Sigmoid colon (tissue), 6 donors: ENCODE measurements at regions not wholly inside any gene's neighbourhood (a gene's known extent, or its start where the extent isn't known, plus 50 kb on each side); places are given as distances from the start of the nearest gene placed in this dataset.

Source experiments
- DNase-seq: peaks from one replicate; pipeline ENCODE4 v3.0.0-alpha.2; 2019
- H3K27ac ChIP-seq, 4 donors: fragments of 200-600 bp; sonication (generic); one replicate each; pipeline ENCODE4 v1.5.1; 2016 to 2019; ENCODE audit warnings: mild to moderate bottlenecking in 1 of 4
- H3K27me3 ChIP-seq, 3 donors: fragments of 200-600 bp; sonication (generic); one replicate each; pipeline ENCODE4 v1.5.1; 2019; ENCODE audit warnings: mild to moderate bottlenecking in 1 of 3
- H3K36me3 ChIP-seq, 4 donors: fragments of 200-600 bp; sonication (generic); one replicate each; pipeline ENCODE4 v1.5.1; 2016 to 2019
- H3K4me1 ChIP-seq, 4 donors: fragments of 200-600 bp; sonication (generic); one replicate each; pipeline ENCODE4 v1.5.1; 2017 to 2019
- H3K4me3 ChIP-seq, 4 donors: fragments of 200-600 bp; sonication (generic); one replicate each; pipeline ENCODE4 v1.5.1; 2017 to 2019; ENCODE audit warnings: mild to moderate bottlenecking in 2 of 4, moderate library complexity in 1 of 4
- H3K9me3 ChIP-seq, 4 donors: fragments of 200-600 bp in 3 of 4; sonication (generic) in 3 of 4; one replicate each; pipeline versions ENCODE4 v1.5.1 to v1.6.1; 2013 to 2019
- EP300 ChIP-seq, 4 donors: sonication (generic); formaldehyde crosslinking; IDR thresholded peaks; one replicate each; pipeline ENCODE4 v1.6.1; 2017; ENCODE audit warnings: antibody characterized with exemption in 4 of 4
- POLR2A ChIP-seq, 2 donors: fragments of 450-650 bp; IDR thresholded peaks; one replicate each; pipeline ENCODE4 v1.6.1; 2016; ENCODE audit warnings: antibody characterized with exemption in 2 of 2, mild to moderate bottlenecking in 2 of 2, moderate library complexity in 2 of 2
- POLR2AphosphoS5 ChIP-seq, 4 donors: sonication (generic); formaldehyde crosslinking; IDR thresholded peaks; one replicate each; pipeline ENCODE4 v1.6.1; 2017; ENCODE audit warnings: antibody characterized with exemption in 4 of 4
- WGBS, 2 donors: extraction: QIAGEN DNeasy Blood & Tissue Kit; methylation state at CpG; one replicate each; pipeline ENCODE4 v1.1.7; 2013; 5-methylcytosine and 5-hydroxymethylcytosine counted together
- intact Hi-C: fragments of 100-400 bp; cut with DNase I; formaldehyde crosslinking; loops from one replicate; pipeline ENCODE4 v1.15.1; 2023
- TF ChIP-seq, protein P1 (sequence below), 4 experiments: fragments of 450-650 bp in 3 of 4; fragments of 200-600 bp in 1 of 4; IDR thresholded peaks; one replicate each; pipeline ENCODE4 v1.5.1; 2016 to 2019; ENCODE audit warnings: antibody characterized with exemption in 4 of 4, mild to moderate bottlenecking in 3 of 4, moderate library complexity in 2 of 4
- donor health status: healthy with polysubstance abuse.
- donor health status: healthy.

- WGBS, 2 donors: 71 to 80% methylated on average over 11 of the region's 11 CpGs
- intact Hi-C loops: no loop called here
- no peak overlapping the region for H3K27ac ChIP-seq
Observed at GRCh38 chr21:17738176-17738953, 80.8 kb downstream of the C21orf91 start.

GRCh38 chr21:17736072-17736471 lies 83.1 kb downstream of the C21orf91 start:
- Histone ChIP-seq H3K9me3 (no peaks in the 10 kb centered on the region), H3K27me3 (no peaks in the 10 kb centered on the region), H3K27ac (no peak overlapping the region), H3K36me3 (no peaks in the 10 kb centered on the region), H3K4me3 (no peak overlapping the region), H3K4me1 (no peaks in the 10 kb centered on the region)
- no peak for DNase-seq
- TF ChIP-seq, protein P1, sequence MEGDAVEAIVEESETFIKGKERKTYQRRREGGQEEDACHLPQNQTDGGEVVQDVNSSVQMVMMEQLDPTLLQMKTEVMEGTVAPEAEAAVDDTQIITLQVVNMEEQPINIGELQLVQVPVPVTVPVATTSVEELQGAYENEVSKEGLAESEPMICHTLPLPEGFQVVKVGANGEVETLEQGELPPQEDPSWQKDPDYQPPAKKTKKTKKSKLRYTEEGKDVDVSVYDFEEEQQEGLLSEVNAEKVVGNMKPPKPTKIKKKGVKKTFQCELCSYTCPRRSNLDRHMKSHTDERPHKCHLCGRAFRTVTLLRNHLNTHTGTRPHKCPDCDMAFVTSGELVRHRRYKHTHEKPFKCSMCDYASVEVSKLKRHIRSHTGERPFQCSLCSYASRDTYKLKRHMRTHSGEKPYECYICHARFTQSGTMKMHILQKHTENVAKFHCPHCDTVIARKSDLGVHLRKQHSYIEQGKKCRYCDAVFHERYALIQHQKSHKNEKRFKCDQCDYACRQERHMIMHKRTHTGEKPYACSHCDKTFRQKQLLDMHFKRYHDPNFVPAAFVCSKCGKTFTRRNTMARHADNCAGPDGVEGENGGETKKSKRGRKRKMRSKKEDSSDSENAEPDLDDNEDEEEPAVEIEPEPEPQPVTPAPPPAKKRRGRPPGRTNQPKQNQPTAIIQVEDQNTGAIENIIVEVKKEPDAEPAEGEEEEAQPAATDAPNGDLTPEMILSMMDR (IDR thresholded peaks at IDR 0.05): no peak
- no peak for TF ChIP-seq EP300 (IDR thresholded peaks at IDR 0.05)
- no peak for TF ChIP-seq POLR2AphosphoS5 (IDR thresholded peaks at IDR 0.05)
- no peak for TF ChIP-seq POLR2A (IDR thresholded peaks at IDR 0.05)
- intact Hi-C loops: no loop called here
- WGBS, 2 donors: 79 to 84% methylated on average over 5 of the region's 5 CpGs

More at GRCh38 chr21:17738176-17738953, 80.8 kb downstream of the C21orf91 start:
- TF ChIP-seq POLR2A (IDR thresholded peaks at IDR 0.05): no peak
- no peak for TF ChIP-seq EP300 (IDR thresholded peaks at IDR 0.05)
- no peak for TF ChIP-seq POLR2AphosphoS5 (IDR thresholded peaks at IDR 0.05)
- TF ChIP-seq, protein P1 (IDR thresholded peaks at IDR 0.05): no peak
- no peak for DNase-seq
- Histone ChIP-seq H3K4me1 (no peaks in the 10 kb centered on the region), H3K27me3 (no peaks in the 10 kb centered on the region), H3K9me3 (no peaks in the 10 kb centered on the region), H3K36me3 (no peaks in the 10 kb centered on the region), H3K4me3 (no peak overlapping the region)

DNA sequence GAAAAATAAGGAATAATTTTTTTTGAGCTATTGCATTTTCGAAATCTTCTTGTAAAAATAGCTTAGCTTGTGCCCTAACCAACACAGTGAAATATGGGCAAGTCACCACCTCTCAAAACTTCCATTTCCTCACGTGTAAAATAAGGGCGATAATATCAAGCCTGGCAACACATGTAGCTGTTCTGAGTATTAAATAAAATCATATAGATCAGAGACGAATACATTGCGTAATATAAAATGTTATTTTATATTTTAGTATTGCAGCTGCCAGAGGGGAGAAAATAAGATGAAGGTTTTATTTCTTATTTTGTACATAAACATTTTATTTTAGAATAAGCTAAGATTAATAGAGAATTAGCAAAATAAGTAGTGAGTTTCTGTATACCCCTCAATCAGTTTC lies 85.9 kb downstream of the C21orf91 start:
- TF ChIP-seq POLR2A (IDR thresholded peaks at IDR 0.05) (no peak), POLR2AphosphoS5 (IDR thresholded peaks at IDR 0.05) (no peak), EP300 (IDR thresholded peaks at IDR 0.05) (no peak)
- 90 to 91% methylated on average over 5 of the region's 5 CpGs for WGBS, 2 donors
- no peak for DNase-seq
- intact Hi-C loops: no loop called here
- Histone ChIP-seq H3K9me3 (no peaks in the 10 kb centered on the region), H3K4me1 (no peaks in the 10 kb centered on the region), H3K4me3 (no peak overlapping the region), H3K27ac (no peak overlapping the region), H3K36me3 (no peaks in the 10 kb centered on the region), H3K27me3 (no peaks in the 10 kb centered on the region)

DNA sequence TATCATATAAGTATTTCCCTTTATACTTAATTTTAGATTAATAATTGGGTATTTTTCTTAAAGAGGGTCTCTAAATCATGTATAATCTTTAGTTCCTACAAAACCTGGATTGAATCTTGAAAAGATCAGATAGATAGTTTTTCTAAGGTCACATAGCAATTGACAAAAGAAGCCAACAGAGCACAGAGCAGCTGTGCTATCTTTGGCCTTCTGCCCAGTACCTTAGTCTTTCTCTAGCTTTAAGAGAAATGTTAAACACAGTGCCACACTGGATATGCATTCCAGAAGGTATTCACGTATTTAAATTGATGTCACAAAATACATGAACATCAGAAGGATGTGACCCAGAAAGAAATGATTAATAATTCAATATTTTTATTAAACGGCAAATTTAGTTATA lies 86.8 kb downstream of the C21orf91 start:
- H3K27me3 ChIP-seq: no peaks in the 10 kb centered on the region
- H3K27ac ChIP-seq: no peak overlapping the region
- H3K4me1 ChIP-seq: no peaks in the 10 kb centered on the region
- H3K9me3 ChIP-seq: no peaks in the 10 kb centered on the region
- WGBS, 2 donors: 61 to 79% methylated on average over 2 of the region's 2 CpGs
- no peaks in the 10 kb centered on the region for H3K36me3 ChIP-seq
- H3K4me3 ChIP-seq: no peak overlapping the region
- intact Hi-C loops: no loop called here
- TF ChIP-seq, protein P1 (IDR thresholded peaks at IDR 0.05): no peak
- DNase-seq: no peak

- Histone ChIP-seq H3K9me3 (no peaks in the 10 kb centered on the region), H3K27ac (no peak overlapping the region), H3K27me3 (no peaks in the 10 kb centered on the region), H3K36me3 (no peaks in the 10 kb centered on the region), H3K4me1 (no peaks in the 10 kb centered on the region), H3K4me3 (no peak overlapping the region)
- no peak for DNase-seq
- 91 to 94% methylated on average over 4 of the region's 4 CpGs for WGBS, 2 donors
- intact Hi-C loops: no loop called here
- TF ChIP-seq, protein P1 (IDR thresholded peaks at IDR 0.05): no peak
- no peak for TF ChIP-seq POLR2AphosphoS5 (IDR thresholded peaks at IDR 0.05)
- no peak for TF ChIP-seq POLR2A (IDR thresholded peaks at IDR 0.05)
- TF ChIP-seq EP300 (IDR thresholded peaks at IDR 0.05): no peak
Observed at GRCh38 chr21:17731554-17731953, 87.6 kb downstream of the C21orf91 start.
